IMR-90 (cell line): ENCODE measurements at regions not wholly inside any gene's neighbourhood (a gene's known extent, or its start where the extent isn't known, plus 50 kb on each side); places are given as distances from the start of the nearest gene placed in this dataset.

ENCODE experiments used
- ATAC-seq: fragments of 200-7000 bp; cut with Tn5 transposase; 2 replicates; pipeline ENCODE4 v1.9.1; 2020; ENCODE audit warnings: low read depth, mild to moderate bottlenecking, moderate library complexity
- BruUV-seq: library from RNA; stranded (reverse); fragments of 400-500 nt; replicated peaks from 2 replicates; lab custom pipeline; 2021; lab: Mats Ljungman, UMichigan
- CTCF ChIA-PET: fragments of 300-600 bp; formaldehyde crosslinking; extraction: SDS; loops from one replicate; lab custom pipeline; 2021; ENCODE audit warnings: antibody characterized with exemption; lab: Yijun Ruan, JAX
- POLR2A ChIA-PET: fragments of 300-600 bp; sonication (Branson Sonifier 250); formaldehyde crosslinking; loops from one replicate; lab custom pipeline; 2022; ENCODE audit warnings: antibody characterized with exemption; ENCODE audit not compliant: unreplicated experiment; lab: Charles Lee
- DNase-seq: peaks from one replicate; pipeline ENCODE4 v3.0.0; 2013
- H2AFZ ChIP-seq: replicated peaks from 2 replicates; pipeline ENCODE3; 2013; ENCODE audit warnings: low read length, mild to moderate bottlenecking; ENCODE audit not compliant: poor library complexity
- H2AK5ac ChIP-seq: 2 replicates; pipeline ENCODE4 v1.6.1; 2013; ENCODE audit warnings: low read depth, low read length, inconsistent platforms
- H2AK9ac ChIP-seq: replicated peaks from 2 replicates; pipeline ENCODE3; 2013; ENCODE audit warnings: mild to moderate bottlenecking, low read depth, low read length, moderate library complexity; ENCODE audit not compliant: poor library complexity
- H2BK120ac ChIP-seq: 2 replicates; pipeline ENCODE4 v1.6.1; 2013; ENCODE audit warnings: low read depth, low read length, inconsistent platforms
- H2BK15ac ChIP-seq: 3 replicates; pipeline ENCODE4 v1.6.1; 2013; ENCODE audit warnings: low read depth, low read length, inconsistent platforms
- H2BK20ac ChIP-seq: 2 replicates; pipeline ENCODE4 v1.6.1; 2013; ENCODE audit warnings: low read depth, mild to moderate bottlenecking, inconsistent platforms, low read length, moderate library complexity
- H2BK5ac ChIP-seq: 2 replicates; pipeline ENCODE4 v1.6.1; 2013; ENCODE audit warnings: mild to moderate bottlenecking, low read depth, low read length, inconsistent platforms; ENCODE audit not compliant: poor library complexity, severe bottlenecking
- H3K14ac ChIP-seq: replicated peaks from 2 replicates; pipeline ENCODE4 v1.6.1; 2013; ENCODE audit warnings: low read depth, low read length, inconsistent platforms
- H3K18ac ChIP-seq: 2 replicates; pipeline ENCODE4 v1.6.1; 2013; ENCODE audit warnings: low read depth, low read length, control low read depth
- H3K23ac ChIP-seq: 2 replicates; pipeline ENCODE4 v1.6.1; 2013; ENCODE audit warnings: low read depth, low read length, inconsistent platforms
- H3K27ac ChIP-seq: 2 replicates; pipeline ENCODE4 v1.5.1; 2013; ENCODE audit warnings: mild to moderate bottlenecking, control low read depth, low read length; ENCODE audit not compliant: insufficient read depth
- H3K27me3 ChIP-seq: 2 replicates; pipeline ENCODE4 v1.6.1; 2013; ENCODE audit warnings: low read length; ENCODE audit not compliant: control insufficient read depth, insufficient read depth
- H3K36me3 ChIP-seq: 2 replicates; pipeline ENCODE4 v1.6.1; 2013; ENCODE audit warnings: low read length, mixed read lengths; ENCODE audit not compliant: control insufficient read depth, insufficient read depth
- H3K4ac ChIP-seq: 2 replicates; pipeline ENCODE4 v1.6.1; 2013; ENCODE audit warnings: low read depth, low read length, inconsistent platforms
- H3K4me1 ChIP-seq: 2 replicates; pipeline ENCODE4 v1.6.1; 2013; ENCODE audit warnings: low read length, mixed read lengths; ENCODE audit not compliant: control insufficient read depth, insufficient read depth
- H3K4me2 ChIP-seq: 2 replicates; pipeline ENCODE4 v1.6.1; 2013; ENCODE audit warnings: low read depth, mild to moderate bottlenecking, control low read depth, low read length, moderate library complexity
- H3K4me3 ChIP-seq: 2 replicates; pipeline ENCODE4 v1.5.1; 2013; ENCODE audit warnings: low read depth, mild to moderate bottlenecking, control low read depth, low read length, moderate library complexity; ENCODE audit not compliant: insufficient read depth
- H3K56ac ChIP-seq: 2 replicates; pipeline ENCODE4 v1.6.1; 2013; ENCODE audit warnings: low read length, inconsistent platforms; ENCODE audit not compliant: insufficient read depth; ENCODE audit errors: extremely low read depth
- H3K79me1 ChIP-seq, 2 experiments: 2 replicates each; pipeline ENCODE4 v1.6.1; 2013; ENCODE audit warnings: low read length in 2 of 2, inconsistent platforms in 1 of 2, low read depth in 1 of 2
- H3K9ac ChIP-seq: 2 replicates; pipeline ENCODE4 v1.6.1; 2013; ENCODE audit warnings: low read depth, low read length, control low read depth
- H3K9me1 ChIP-seq: 2 replicates; pipeline ENCODE4 v1.6.1; 2013; ENCODE audit warnings: low read length, inconsistent platforms; ENCODE audit not compliant: insufficient read depth
- H3K9me3 ChIP-seq: 2 replicates; pipeline ENCODE4 v1.6.1; 2013; ENCODE audit warnings: low read length; ENCODE audit not compliant: control insufficient read depth, insufficient read depth
- H4K20me1 ChIP-seq: 2 replicates; pipeline ENCODE4 v1.6.1; 2013; ENCODE audit warnings: low read length, inconsistent platforms; ENCODE audit not compliant: insufficient read depth
- H4K5ac ChIP-seq: 2 replicates; pipeline ENCODE4 v1.6.1; 2013; ENCODE audit warnings: mild to moderate bottlenecking, low read depth, low read length, control low read depth
- H4K8ac ChIP-seq, 2 experiments: 2 replicates each; pipeline ENCODE4 v1.6.1; 2013; ENCODE audit warnings: low read depth in 2 of 2, low read length in 2 of 2, control low read depth in 1 of 2, inconsistent platforms in 1 of 2
- H4K91ac ChIP-seq: 2 replicates; pipeline ENCODE4 v1.6.1; 2013; ENCODE audit warnings: low read depth, low read length, inconsistent platforms; ENCODE audit not compliant: insufficient read depth
- CHD1 ChIP-seq: IDR thresholded peaks from 2 replicates; pipeline ENCODE4 v1.6.1; 2012; ENCODE audit warnings: low read depth, low read length, improper control_type of control experiment
- FOS ChIP-seq: fragments of 150-350 bp; IDR thresholded peaks from 2 replicates; pipeline ENCODE4 v1.6.1; 2016; ENCODE audit warnings: low read depth, low read length
- RAD21 ChIP-seq: IDR thresholded peaks from 2 replicates; pipeline ENCODE4 v1.6.1; 2012; ENCODE audit warnings: low read length, improper control_type of control experiment
- RCOR1 ChIP-seq: IDR thresholded peaks from 2 replicates; pipeline ENCODE4 v1.6.1; 2012; ENCODE audit warnings: mild to moderate bottlenecking, low read length, improper control_type of control experiment; ENCODE audit not compliant: insufficient replicate concordance
- WGBS, 2 experiments: methylation state at CpG; one replicate each; pipeline versions ENCODE4 v1.1.5 to v1.1.7; 2013; ENCODE audit warnings: missing lambda C conversion rate in 2 of 2; ENCODE audit not compliant: insufficient read length in 1 of 2; ENCODE audit errors: extremely low coverage in 2 of 2; 5-methylcytosine and 5-hydroxymethylcytosine counted together
- dilution Hi-C: fragments of 300-500 bp; cut with HindIII; formaldehyde crosslinking; loops from one replicate; pipeline ENCODE4 v1.14.3; 2018; ENCODE audit warnings: low sequenced_read_pairs; ENCODE audit not compliant: unreplicated experiment
- in situ Hi-C: fragments of 300-500 bp; cut with MboI; formaldehyde crosslinking; loops from 3 replicates; pipeline ENCODE4 v1.14.3; 2019; ENCODE audit warnings: low sequenced_read_pairs, inconsistent platforms, mixed read lengths
- intact Hi-C: fragments of 100-400 bp; cut with micrococcal nuclease; formaldehyde crosslinking; loops from 2 replicates; pipeline ENCODE4 v1.10.0; 2022

GRCh38 chr18:77669331-77669730 lies 419.7 kb downstream of the GALR1 start:
- Histone ChIP-seq H4K8ac (no peak overlapping the region), H3K79me1 (no peaks in the 10 kb centered on the region), H3K9ac (no peak overlapping the region), H2BK120ac (no peak overlapping the region), H3K36me3 (no peaks in the 10 kb centered on the region), H3K4me1 (no peaks in the 10 kb centered on the region), H3K56ac (no peak overlapping the region), H2BK5ac (no peak overlapping the region), H2AK9ac (no peak overlapping the region), H3K27me3 (no peaks in the 10 kb centered on the region), H3K14ac (no peak overlapping the region), H4K91ac (no peak overlapping the region), H2AFZ (no peak overlapping the region), H3K4me2 (no peak overlapping the region), H2BK15ac (no peak overlapping the region), H3K27ac (no peak overlapping the region), H2AK5ac (no peak overlapping the region), H4K20me1 (no peaks in the 10 kb centered on the region), H3K4ac (no peak overlapping the region), H2BK20ac (no peak overlapping the region), H3K9me1 (no peaks in the 10 kb centered on the region), H3K9me3 (peaks cover 37% of the 10 kb centered on the region), H4K5ac (no peak overlapping the region), H3K23ac (no peak overlapping the region), H3K18ac (no peak overlapping the region), H3K4me3 (no peak overlapping the region)
- DNase-seq (no peak), ATAC-seq (no peak)
- intact Hi-C loops, result no loop called here
- WGBS, 2 experiments, result 88% methylated on average over 2 of the region's 4 CpGs; no CpG with 5 or more reads in 1 of the 2 experiments
- dilution Hi-C loops, result no loop called here
- POLR2A ChIA-PET, result no interaction called here
- TF ChIP-seq RCOR1 (no peak), RAD21 (no peak), FOS (no peak), CHD1 (no peak)
- CTCF ChIA-PET, result no interaction called here
- BruUV-seq, result no TSS peak
- in situ Hi-C loops, result no loop called here
